ENCODE measurements at regions not wholly inside any gene's neighbourhood (a gene's known extent, or its start where the extent isn't known, plus 50 kb on each side); places are given as distances from the start of the nearest gene placed in this dataset.

- H2BK5ac ChIP-seq (ENCODE audit: low read depth, low read length), result no peak overlapping the region
- H4K5ac ChIP-seq (ENCODE audit: insufficient read length, low read depth, low read length), result no peak overlapping the region
- H3K23me2 ChIP-seq (ENCODE audit: low read depth, low read length), result no peaks in the 10 kb centered on the region
- no peak overlapping the region for H3K4me2 ChIP-seq (ENCODE audit: insufficient read depth in 1 of 2, low read depth in 2 of 2, low read length in 2 of 2)
- no peaks in the 10 kb centered on the region for H3K79me2 ChIP-seq (ENCODE audit: control insufficient read depth in 1 of 2, insufficient read depth in 2 of 2, low read length in 2 of 2)
- ChIA-PET CTCF (ENCODE audit: partially characterized antibody) (interaction anchor here (1.2 to 1.6 kb wide), 4 partner anchors 42 to 119 kb away, joined by 3 to 7 read pairs (median 4); no protein-coding TSS in a partner anchor), POLR2A (ENCODE audit: partially characterized antibody) (interaction anchor here (0.7 kb wide), 1 partner anchor 11 kb away, joined by 3 read pairs; no protein-coding TSS in a partner anchor)
- no peaks in the 10 kb centered on the region for H3K36me3 ChIP-seq (ENCODE audit: control insufficient read depth in 2 of 4, insufficient read depth in 4 of 4, low read length in 3 of 4)
- DNase-seq (ENCODE audit: low read depth in 1 of 2, low spot score in 2 of 2) (no peak), FAIRE-seq (no peak)
- 81% methylated on average over 6 of the region's 6 CpGs; no CpG with 5 or more reads in 1 of the 2 experiments for WGBS, 2 experiments (ENCODE audit: extremely low coverage in 1 of 2, insufficient coverage in 1 of 2, insufficient read length in 1 of 2, insufficient replicate concordance in 2 of 2, low coverage in 1 of 2, low lambda C conversion rate in 2 of 2, missing lambda C conversion rate in 1 of 2)
- no peak overlapping the region for H2BK20ac ChIP-seq (ENCODE audit: low read length)
- H3K79me1 ChIP-seq (ENCODE audit: low read depth, low read length), result no peaks in the 10 kb centered on the region
- H4K91ac ChIP-seq (replicated peaks; ENCODE audit: insufficient read length, low read length), result peak overlapping the region; percentile 25
- H4K8ac ChIP-seq (ENCODE audit: extremely low read depth, insufficient read depth, low read length), result no peak overlapping the region
- peaks cover 6 to 10% of the 10 kb centered on the region in 2 experiments for H4K20me1 ChIP-seq (replicated peaks in 1 of 2; ENCODE audit: control insufficient read depth in 1 of 2, insufficient read depth in 2 of 2, low read length in 2 of 2)
- H3K4me3 ChIP-seq (ENCODE audit: extremely low read depth in 1 of 4, insufficient read depth in 2 of 4, low read depth in 3 of 4, low read length in 4 of 4), result no peak overlapping the region
- H2BK12ac ChIP-seq (ENCODE audit: low read depth, low read length), result no peak overlapping the region
- no peak overlapping the region for H2BK120ac ChIP-seq (replicated peaks; ENCODE audit: low read depth, low read length)
- H3K4ac ChIP-seq (replicated peaks; ENCODE audit: insufficient read length, low read depth, low read length), result no peak overlapping the region
- H2AFZ ChIP-seq (ENCODE audit: low read length), result no peak overlapping the region
- H3K56ac ChIP-seq (replicated peaks; ENCODE audit: insufficient read length, low read depth, low read length), result no peak overlapping the region
- no peak overlapping the region for H3K14ac ChIP-seq (ENCODE audit: insufficient read length)
- no peak for TF ChIP-seq POLR2A (IDR thresholded peaks at IDR 0.05; ENCODE audit: control extremely low read depth in 1 of 2, low read depth in 2 of 2, low read length in 2 of 2)
- TF ChIP-seq ATF2 (IDR thresholded peaks at IDR 0.05; ENCODE audit: low read length), result no peak
- no peak for TF ChIP-seq MAX (IDR thresholded peaks at IDR 0.05)
- no peak for TF ChIP-seq CTCF (IDR thresholded peaks at IDR 0.05; ENCODE audit: control extremely low read depth in 1 of 3, insufficient read depth in 1 of 3, low read depth in 1 of 3, low read length in 3 of 3)
- TF ChIP-seq BRCA1 (IDR thresholded peaks at IDR 0.05; ENCODE audit: low read depth, low read length), result no peak
- H2BK15ac ChIP-seq (ENCODE audit: low read length), result no peak overlapping the region
- no peak overlapping the region; the same call in 1 of the 2 replicates for H3K27ac ChIP-seq (ENCODE audit: low read depth, low read length)
- no peak overlapping the region for H3K18ac ChIP-seq (ENCODE audit: extremely low read depth, low read length)
- H3K9me3 ChIP-seq (ENCODE audit: insufficient read depth in 2 of 2, low read depth in 1 of 2, low read length in 1 of 2), result no peaks in the 10 kb centered on the region
- no peak overlapping the region for H3K9ac ChIP-seq (replicated peaks in 1 of 4; ENCODE audit: extremely low read depth in 1 of 4, low read depth in 3 of 4, low read length in 3 of 4)
- no peaks in the 10 kb centered on the region; a peak in 4 of 7 replicates for H3K4me1 ChIP-seq (replicated peaks in 1 of 4; ENCODE audit: control insufficient read depth in 3 of 4, insufficient read depth in 4 of 4, low read length in 3 of 4)
- H2AK5ac ChIP-seq (ENCODE audit: low read depth, low read length), result no peak overlapping the region
- H3K27me3 ChIP-seq (replicated peaks in 1 of 4; ENCODE audit: control insufficient read depth in 3 of 4, extremely low read depth in 1 of 4, insufficient read depth in 3 of 4, low read length in 3 of 4), result no peaks in the 10 kb centered on the region; a peak in 1 of 7 replicates
- H3K23ac ChIP-seq (ENCODE audit: insufficient read length), result no peak overlapping the region
These were observed 183.0 kb downstream of the PHETA1 start for GRCh38 chr12:111185889-111186227.
